HCT116 (cell line): ENCODE measurements at regions not wholly inside any gene's neighbourhood (a gene's known extent, or its start where the extent isn't known, plus 50 kb on each side); places are given as distances from the start of the nearest gene placed in this dataset.

Source experiments
- EZH2 ChIP-seq: fragments of 200-600 bp; sonication (generic); IDR thresholded peaks from 2 replicates; pipeline ENCODE4 v1.6.1; 2017; ENCODE audit warnings: antibody characterized with exemption, mixed run types
- EZH2phosphoT487 ChIP-seq: fragments of 200-600 bp; IDR thresholded peaks from 2 replicates; pipeline ENCODE4 v1.6.1; 2018; ENCODE audit warnings: antibody characterized with exemption, borderline replicate concordance
- FOSL1 ChIP-seq: IDR thresholded peaks from 2 replicates; pipeline ENCODE4 v1.6.1; 2012; ENCODE audit warnings: low read depth
- POLR2A ChIP-seq: IDR thresholded peaks from 2 replicates; pipeline ENCODE4 v1.7.0; 2011; ENCODE audit warnings: borderline replicate concordance; ENCODE audit not compliant: insufficient read depth, insufficient read length; ENCODE audit errors: extremely low read depth
- POLR2AphosphoS5 ChIP-seq: IDR thresholded peaks from 2 replicates; pipeline ENCODE4 v1.6.1; 2011; ENCODE audit warnings: mild to moderate bottlenecking, low read depth, low read length, moderate library complexity
- ZNF274 ChIP-seq: fragments of 200-500 bp; sonication (Bioruptor generic); IDR thresholded peaks from 2 replicates; pipeline ENCODE4 v1.6.1; 2014; ENCODE audit warnings: mild to moderate bottlenecking, low read depth, low read length, inconsistent platforms
- TF ChIP-seq, protein P1 (sequence below), 3 experiments: fragments of 200-600 bp in 1 of 3; sonication (generic) in 1 of 3; IDR thresholded peaks in 2 of 3; conservative IDR thresholded peaks in 1 of 3; 2 replicates each; pipeline ENCODE4 v1.5.1; 2012 to 2017; ENCODE audit warnings: low read depth in 2 of 3, low read length in 2 of 3, antibody characterized with exemption in 1 of 3, borderline replicate concordance in 1 of 3, control low read depth in 1 of 3, mild to moderate bottlenecking in 1 of 3, mixed read lengths in 1 of 3, mixed run types in 1 of 3, moderate library complexity in 1 of 3; ENCODE audit not compliant: insufficient read depth in 1 of 3

DNA sequence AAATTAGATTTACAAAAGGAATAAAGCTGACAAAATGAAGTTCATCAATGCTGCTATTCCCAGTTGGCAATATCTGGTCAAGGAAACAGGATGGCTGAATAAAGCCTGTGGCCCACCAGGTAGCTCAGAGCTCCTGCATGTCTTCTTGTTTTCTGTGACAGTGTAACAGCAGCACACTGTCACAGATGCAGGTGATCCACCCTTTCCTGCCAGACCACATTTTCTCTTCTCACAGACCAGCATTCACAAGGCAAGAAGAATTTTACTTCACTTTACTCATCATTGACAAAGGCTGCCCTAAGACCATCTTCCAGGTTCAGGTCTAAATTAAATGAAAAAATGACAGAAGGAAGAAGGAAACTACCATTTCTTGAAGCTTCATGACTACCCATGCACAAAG lies 166.2 kb upstream of the MEIS1 start:
- TF ChIP-seq, protein P1, sequence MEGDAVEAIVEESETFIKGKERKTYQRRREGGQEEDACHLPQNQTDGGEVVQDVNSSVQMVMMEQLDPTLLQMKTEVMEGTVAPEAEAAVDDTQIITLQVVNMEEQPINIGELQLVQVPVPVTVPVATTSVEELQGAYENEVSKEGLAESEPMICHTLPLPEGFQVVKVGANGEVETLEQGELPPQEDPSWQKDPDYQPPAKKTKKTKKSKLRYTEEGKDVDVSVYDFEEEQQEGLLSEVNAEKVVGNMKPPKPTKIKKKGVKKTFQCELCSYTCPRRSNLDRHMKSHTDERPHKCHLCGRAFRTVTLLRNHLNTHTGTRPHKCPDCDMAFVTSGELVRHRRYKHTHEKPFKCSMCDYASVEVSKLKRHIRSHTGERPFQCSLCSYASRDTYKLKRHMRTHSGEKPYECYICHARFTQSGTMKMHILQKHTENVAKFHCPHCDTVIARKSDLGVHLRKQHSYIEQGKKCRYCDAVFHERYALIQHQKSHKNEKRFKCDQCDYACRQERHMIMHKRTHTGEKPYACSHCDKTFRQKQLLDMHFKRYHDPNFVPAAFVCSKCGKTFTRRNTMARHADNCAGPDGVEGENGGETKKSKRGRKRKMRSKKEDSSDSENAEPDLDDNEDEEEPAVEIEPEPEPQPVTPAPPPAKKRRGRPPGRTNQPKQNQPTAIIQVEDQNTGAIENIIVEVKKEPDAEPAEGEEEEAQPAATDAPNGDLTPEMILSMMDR (IDR thresholded peaks at IDR 0.05 in 2 of 3, conservative IDR thresholded peaks at IDR 0.05 in 1 of 3; ENCODE audit: borderline replicate concordance in 1 of 3, insufficient read depth in 1 of 3, low read depth in 2 of 3, low read length in 2 of 3), result no peak
- TF ChIP-seq POLR2AphosphoS5 (no peak), FOSL1 (no peak), POLR2A (no peak), EZH2 (no peak), ZNF274 (no peak), EZH2phosphoT487 (no peak)
